ENCODE measurements at regions not wholly inside any gene's neighbourhood (a gene's known extent, or its start where the extent isn't known, plus 50 kb on each side); places are given as distances from the start of the nearest gene placed in this dataset.

GRCh38 chr15:37814847-37815515 lies 119.5 kb upstream of the TMCO5A start:
- TF ChIP-seq CTCF (IDR thresholded peaks at IDR 0.05) (no peak), POLR2A (IDR thresholded peaks at IDR 0.05) (no peak), POLR2AphosphoS5 (IDR thresholded peaks at IDR 0.05; ENCODE audit: insufficient read depth in 1 of 2, low read depth in 1 of 2) (no peak)

All from vagina (tissue), 2 donors.